NCI-H226 (cell line): ENCODE measurements at regions not wholly inside any gene's neighbourhood (a gene's known extent, or its start where the extent isn't known, plus 50 kb on each side); places are given as distances from the start of the nearest gene placed in this dataset.
A peak's percentile ranks its signal among the peaks of the same experiment; 100 is the strongest.
"Not testable (repeated sequence)": the region's sequence is repeated elsewhere in the genome, so short reads cannot be mapped to it uniquely, and the experiment has no call there.

Source experiments
- DNase-seq: peaks from one replicate; pipeline ENCODE4 v3.0.0-alpha.2; 2015

GRCh38 chr4:136002316-136002715, 1530.0 kb downstream of the PCDH18 start:
- DNase-seq: peak; percentile 3

- no peak for DNase-seq
Observed at GRCh38 chr4:136001791-136002190, 1530.5 kb downstream of the PCDH18 start.

GRCh38 chr4:136000246-136000645, 1532.0 kb downstream of the PCDH18 start:
- DNase-seq: no peak

GRCh38 chr4:135994360-135994759, 1537.9 kb downstream of the PCDH18 start:
- DNase-seq: no peak

GRCh38 chr4:135976860-135977259, 1555.4 kb downstream of the PCDH18 start:
- DNase-seq: no peak

GRCh38 chr4:135966936-135967335, 1565.4 kb downstream of the PCDH18 start:
- DNase-seq: no peak

GRCh38 chr4:135963009-135963408, 1569.3 kb downstream of the PCDH18 start:
- DNase-seq: no peak

- no peak for DNase-seq
Observed at GRCh38 chr4:135949931-135950330, 1582.4 kb downstream of the PCDH18 start.

GRCh38 chr4:135948797-135949196, 1583.5 kb downstream of the PCDH18 start:
- no peak for DNase-seq

- DNase-seq: no peak
Observed at GRCh38 chr4:135941671-135942070, 1590.6 kb downstream of the PCDH18 start.

GRCh38 chr4:135934026-135934425, 1598.3 kb downstream of the PCDH18 start:
- no peak for DNase-seq

GRCh38 chr4:135927651-135928050, 1604.6 kb downstream of the PCDH18 start:
- no peak for DNase-seq

GRCh38 chr4:135921081-135921480, 1611.2 kb downstream of the PCDH18 start:
- no peak for DNase-seq

- peak; percentile 24 for DNase-seq
Observed at GRCh38 chr4:135917011-135917410, 1615.3 kb downstream of the PCDH18 start.

- no peak for DNase-seq
Observed at GRCh38 chr4:135900956-135901355, 1631.3 kb downstream of the PCDH18 start.

- not testable (repeated sequence) for DNase-seq
Observed at GRCh38 chr4:135864304-135864703, 1662.7 kb upstream of the PABPC4L start.

- DNase-seq: no peak
Observed at GRCh38 chr4:135840781-135841180, 1639.2 kb upstream of the PABPC4L start.

- no peak for DNase-seq
Observed at GRCh38 chr4:135839712-135840111, 1638.1 kb upstream of the PABPC4L start.

- peak; percentile 31 for DNase-seq
Observed at GRCh38 chr4:135838889-135839288, 1637.3 kb upstream of the PABPC4L start.

- no peak for DNase-seq
Observed at GRCh38 chr4:135834471-135834870, 1632.9 kb upstream of the PABPC4L start.

- no peak for DNase-seq
Observed at GRCh38 chr4:135833529-135833928, 1631.9 kb upstream of the PABPC4L start.

GRCh38 chr4:135824759-135825296, 1623.2 kb upstream of the PABPC4L start:
- DNase-seq: no peak

GRCh38 chr4:135804785-135805184, 1603.2 kb upstream of the PABPC4L start:
- DNase-seq: no peak

GRCh38 chr4:135777361-135777760, 1575.8 kb upstream of the PABPC4L start:
- no peak for DNase-seq

- DNase-seq: no peak
Observed at GRCh38 chr4:135775909-135776308, 1574.3 kb upstream of the PABPC4L start.

- DNase-seq: no peak
Observed at GRCh38 chr4:135770505-135770904, 1568.9 kb upstream of the PABPC4L start.
